K562 (cell line): ENCODE measurements at regions not wholly inside any gene's neighbourhood (a gene's known extent, or its start where the extent isn't known, plus 50 kb on each side); places are given as distances from the start of the nearest gene placed in this dataset.

Source experiments
- CXXC5 ChIP-seq: fragments of 250-450 bp; sonication (Bioruptor Pico); IDR thresholded peaks from 2 replicates; pipeline ENCODE4 v1.8.0; 2022; ENCODE audit warnings: inconsistent platforms, mild to moderate bottlenecking, moderate library complexity
- DNMT1 ChIP-seq: fragments of 450-650 bp; IDR thresholded peaks from 2 replicates; pipeline ENCODE4 v1.6.1; 2016; ENCODE audit warnings: antibody characterized with exemption, mild to moderate bottlenecking
- ELF2 ChIP-seq: fragments of 250-450 bp; sonication (Bioruptor Pico); IDR thresholded peaks from 2 replicates; pipeline ENCODE4 v1.5.0; 2021; ENCODE audit warnings: mild to moderate bottlenecking
- ILK ChIP-seq: fragments of 450-650 bp; IDR thresholded peaks from 2 replicates; pipeline ENCODE4 v1.6.1; 2016; ENCODE audit warnings: missing genetic modification characterization, low read depth, mild to moderate bottlenecking, missing compliant biosample characterization, moderate library complexity, borderline replicate concordance
- KAT8 ChIP-seq: fragments of 450-650 bp; IDR thresholded peaks from 2 replicates; pipeline ENCODE4 v1.6.1; 2016; ENCODE audit warnings: low read depth, mild to moderate bottlenecking
- PCBP1 ChIP-seq: fragments of 200-400 bp; formaldehyde crosslinking; IDR thresholded peaks from 2 replicates; pipeline ENCODE4 v1.6.1; 2018; ENCODE audit warnings: mild to moderate bottlenecking, low read depth, low read length; ENCODE audit not compliant: poor library complexity, severe bottlenecking
- RFX5 ChIP-seq: IDR thresholded peaks from 2 replicates; pipeline ENCODE4 v1.6.1; 2011; ENCODE audit warnings: low read depth, mild to moderate bottlenecking, improper control_type of control experiment, low read length
- SMARCA4 ChIP-seq: fragments of 450-650 bp; IDR thresholded peaks from 2 replicates; pipeline ENCODE4 v1.6.1; 2016
- SMARCA5 ChIP-seq: fragments of 450-650 bp; IDR thresholded peaks from 2 replicates; pipeline ENCODE4 v1.6.1; 2016
- STAT5B ChIP-seq: fragments of 250-450 bp; sonication (Bioruptor Pico); IDR thresholded peaks from 2 replicates; pipeline ENCODE4 v1.8.0; 2021; ENCODE audit warnings: mild to moderate bottlenecking, inconsistent platforms
- TEAD4 ChIP-seq, 2 experiments: sonication (generic) in 1 of 2; formaldehyde crosslinking in 1 of 2; IDR thresholded peaks; 2 replicates each; pipeline versions ENCODE4 v1.6.1 to v1.8.0; 2012 to 2022; ENCODE audit warnings: borderline replicate concordance in 1 of 2, inconsistent platforms in 1 of 2, low read length in 1 of 2, mild to moderate bottlenecking in 1 of 2, missing genetic modification reagents in 1 of 2
- TRIM28 ChIP-seq: fragments of 450-650 bp; IDR thresholded peaks from 2 replicates; pipeline ENCODE4 v1.6.1; 2017
- ZFP30 ChIP-seq: fragments of 250-450 bp; sonication (Bioruptor Pico); IDR thresholded peaks from 2 replicates; pipeline ENCODE4 v1.8.0; 2022; ENCODE audit warnings: moderate library complexity, mild to moderate bottlenecking, inconsistent platforms, borderline replicate concordance
- ZNF133 ChIP-seq: fragments of 250-450 bp; sonication (Bioruptor Pico); IDR thresholded peaks from 2 replicates; pipeline ENCODE4 v1.4.0; 2020; ENCODE audit warnings: mild to moderate bottlenecking
- ZNF175 ChIP-seq: fragments of 200-800 bp; sonication (Bioruptor generic); IDR thresholded peaks from 2 replicates; pipeline ENCODE4 v1.6.1; 2016; ENCODE audit warnings: low read depth, mild to moderate bottlenecking, missing genetic modification characterization, missing compliant biosample characterization
- ZNF41 ChIP-seq: fragments of 250-450 bp; sonication (Bioruptor Pico); conservative IDR thresholded peaks from 2 replicates; pipeline ENCODE4 v1.4.0; 2020; ENCODE audit warnings: mild to moderate bottlenecking
- TF ChIP-seq, protein P1 (sequence below): fragments of 250-450 bp; sonication (Bioruptor Pico); IDR thresholded peaks from 2 replicates; pipeline ENCODE4 v1.4.0; 2020; ENCODE audit warnings: mild to moderate bottlenecking, moderate library complexity, borderline replicate concordance
- TF ChIP-seq, protein P2 (sequence below): fragments of 250-450 bp; sonication (Bioruptor Pico); IDR thresholded peaks from 2 replicates; pipeline ENCODE4 v1.8.0; 2022; ENCODE audit warnings: inconsistent platforms
- TF ChIP-seq, protein P3 (sequence below): IDR thresholded peaks from 2 replicates; pipeline ENCODE4 v1.6.1; 2011; ENCODE audit not compliant: insufficient read length; ENCODE audit errors: extremely low read depth
- TF ChIP-seq, protein P4 (sequence below): fragments of 250-450 bp; sonication (Bioruptor Pico); IDR thresholded peaks from 2 replicates; pipeline ENCODE4 v1.8.0; 2022; ENCODE audit warnings: moderate library complexity, mild to moderate bottlenecking, inconsistent platforms
- TF ChIP-seq, protein P5 (sequence below): fragments of 450-650 bp; formaldehyde crosslinking; IDR thresholded peaks from 2 replicates; pipeline ENCODE4 v1.4.0; 2020; ENCODE audit warnings: mild to moderate bottlenecking, moderate library complexity

DNA sequence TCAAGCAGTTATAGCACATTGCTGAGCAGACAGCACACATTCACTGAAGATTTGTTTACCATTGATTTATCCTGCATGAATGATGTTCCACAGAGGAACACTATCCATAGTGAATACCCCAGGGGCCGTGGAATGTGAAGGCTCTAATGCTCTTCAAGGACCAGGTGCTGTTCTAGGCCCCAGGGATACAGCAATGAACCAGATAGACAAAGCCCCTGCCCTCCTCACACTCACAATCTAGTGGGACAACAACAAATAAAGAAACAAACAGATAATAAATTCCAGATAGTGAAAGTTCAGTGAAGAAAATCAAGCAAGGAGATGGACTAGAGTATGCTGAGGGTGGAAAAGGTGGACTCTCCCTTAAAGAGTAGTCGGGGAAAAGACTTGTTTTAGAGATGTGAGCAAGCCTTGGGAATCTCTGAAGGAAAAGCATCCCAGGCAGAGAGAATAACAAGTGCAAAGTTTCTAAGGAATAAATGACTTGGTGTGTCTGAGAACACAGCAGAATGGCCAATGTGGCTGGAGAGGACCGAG lies 117.7 kb downstream of the CCDC71L start (continued):
- TF ChIP-seq, protein P1, sequence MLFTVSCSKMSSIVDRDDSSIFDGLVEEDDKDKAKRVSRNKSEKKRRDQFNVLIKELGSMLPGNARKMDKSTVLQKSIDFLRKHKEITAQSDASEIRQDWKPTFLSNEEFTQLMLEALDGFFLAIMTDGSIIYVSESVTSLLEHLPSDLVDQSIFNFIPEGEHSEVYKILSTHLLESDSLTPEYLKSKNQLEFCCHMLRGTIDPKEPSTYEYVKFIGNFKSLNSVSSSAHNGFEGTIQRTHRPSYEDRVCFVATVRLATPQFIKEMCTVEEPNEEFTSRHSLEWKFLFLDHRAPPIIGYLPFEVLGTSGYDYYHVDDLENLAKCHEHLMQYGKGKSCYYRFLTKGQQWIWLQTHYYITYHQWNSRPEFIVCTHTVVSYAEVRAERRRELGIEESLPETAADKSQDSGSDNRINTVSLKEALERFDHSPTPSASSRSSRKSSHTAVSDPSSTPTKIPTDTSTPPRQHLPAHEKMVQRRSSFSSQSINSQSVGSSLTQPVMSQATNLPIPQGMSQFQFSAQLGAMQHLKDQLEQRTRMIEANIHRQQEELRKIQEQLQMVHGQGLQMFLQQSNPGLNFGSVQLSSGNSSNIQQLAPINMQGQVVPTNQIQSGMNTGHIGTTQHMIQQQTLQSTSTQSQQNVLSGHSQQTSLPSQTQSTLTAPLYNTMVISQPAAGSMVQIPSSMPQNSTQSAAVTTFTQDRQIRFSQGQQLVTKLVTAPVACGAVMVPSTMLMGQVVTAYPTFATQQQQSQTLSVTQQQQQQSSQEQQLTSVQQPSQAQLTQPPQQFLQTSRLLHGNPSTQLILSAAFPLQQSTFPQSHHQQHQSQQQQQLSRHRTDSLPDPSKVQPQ (CRISPR knock-in tag), result peak; percentile 48; the same call in 1 of the 2 replicates
- no peak for TF ChIP-seq KAT8
- TF ChIP-seq ELF2 (CRISPR knock-in tag), result 0 out of 2 replicates have a peak, but pooled peaks have one; percentile 17
- no peak for TF ChIP-seq SMARCA4
- TF ChIP-seq, protein P2, sequence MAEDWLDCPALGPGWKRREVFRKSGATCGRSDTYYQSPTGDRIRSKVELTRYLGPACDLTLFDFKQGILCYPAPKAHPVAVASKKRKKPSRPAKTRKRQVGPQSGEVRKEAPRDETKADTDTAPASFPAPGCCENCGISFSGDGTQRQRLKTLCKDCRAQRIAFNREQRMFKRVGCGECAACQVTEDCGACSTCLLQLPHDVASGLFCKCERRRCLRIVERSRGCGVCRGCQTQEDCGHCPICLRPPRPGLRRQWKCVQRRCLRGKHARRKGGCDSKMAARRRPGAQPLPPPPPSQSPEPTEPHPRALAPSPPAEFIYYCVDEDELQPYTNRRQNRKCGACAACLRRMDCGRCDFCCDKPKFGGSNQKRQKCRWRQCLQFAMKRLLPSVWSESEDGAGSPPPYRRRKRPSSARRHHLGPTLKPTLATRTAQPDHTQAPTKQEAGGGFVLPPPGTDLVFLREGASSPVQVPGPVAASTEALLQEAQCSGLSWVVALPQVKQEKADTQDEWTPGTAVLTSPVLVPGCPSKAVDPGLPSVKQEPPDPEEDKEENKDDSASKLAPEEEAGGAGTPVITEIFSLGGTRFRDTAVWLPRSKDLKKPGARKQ (CRISPR knock-in tag), result no peak
- TF ChIP-seq, protein P3, sequence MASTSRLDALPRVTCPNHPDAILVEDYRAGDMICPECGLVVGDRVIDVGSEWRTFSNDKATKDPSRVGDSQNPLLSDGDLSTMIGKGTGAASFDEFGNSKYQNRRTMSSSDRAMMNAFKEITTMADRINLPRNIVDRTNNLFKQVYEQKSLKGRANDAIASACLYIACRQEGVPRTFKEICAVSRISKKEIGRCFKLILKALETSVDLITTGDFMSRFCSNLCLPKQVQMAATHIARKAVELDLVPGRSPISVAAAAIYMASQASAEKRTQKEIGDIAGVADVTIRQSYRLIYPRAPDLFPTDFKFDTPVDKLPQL, result no peak
- TF ChIP-seq ZFP30 (CRISPR knock-in tag), result 0 out of 2 replicates have a peak, but pooled peaks have one; percentile 52
- 0 out of 2 replicates have a peak, but pooled peaks have one; percentile 17 for TF ChIP-seq STAT5B
- TF ChIP-seq SMARCA5, result no peak
- TF ChIP-seq DNMT1, result no peak
- TF ChIP-seq, protein P4, sequence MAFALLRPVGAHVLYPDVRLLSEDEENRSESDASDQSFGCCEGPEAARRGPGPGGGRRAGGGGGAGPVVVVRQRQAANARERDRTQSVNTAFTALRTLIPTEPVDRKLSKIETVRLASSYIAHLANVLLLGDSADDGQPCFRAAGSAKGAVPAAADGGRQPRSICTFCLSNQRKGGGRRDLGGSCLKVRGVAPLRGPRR (CRISPR knock-in tag), result 0 out of 2 replicates have a peak, but pooled peaks have one; percentile 40
- no peak for TF ChIP-seq PCBP1
- no peak for TF ChIP-seq TEAD4 (IDR thresholded peaks at IDR 0.05; ENCODE audit: low read length)
- TF ChIP-seq TEAD4 (CRISPR knock-in tag; IDR thresholded peaks at IDR 0.05; ENCODE audit: borderline replicate concordance), result no peak
- TF ChIP-seq, protein P5, sequence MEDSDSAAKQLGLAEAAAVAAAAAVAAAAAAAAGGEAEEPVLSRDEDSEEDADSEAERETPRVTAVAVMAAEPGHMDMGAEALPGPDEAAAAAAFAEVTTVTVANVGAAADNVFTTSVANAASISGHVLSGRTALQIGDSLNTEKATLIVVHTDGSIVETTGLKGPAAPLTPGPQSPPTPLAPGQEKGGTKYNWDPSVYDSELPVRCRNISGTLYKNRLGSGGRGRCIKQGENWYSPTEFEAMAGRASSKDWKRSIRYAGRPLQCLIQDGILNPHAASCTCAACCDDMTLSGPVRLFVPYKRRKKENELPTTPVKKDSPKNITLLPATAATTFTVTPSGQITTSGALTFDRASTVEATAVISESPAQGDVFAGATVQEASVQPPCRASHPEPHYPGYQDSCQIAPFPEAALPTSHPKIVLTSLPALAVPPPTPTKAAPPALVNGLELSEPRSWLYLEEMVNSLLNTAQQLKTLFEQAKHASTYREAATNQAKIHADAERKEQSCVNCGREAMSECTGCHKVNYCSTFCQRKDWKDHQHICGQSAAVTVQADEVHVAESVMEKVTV, result 0 out of 2 replicates have a peak, but pooled peaks have one; percentile 23
- TF ChIP-seq ZNF175 (CRISPR knock-in tag), result 0 out of 2 replicates have a peak, but pooled peaks have one; percentile 24
- TF ChIP-seq TRIM28, result 0 out of 2 replicates have a peak, but pooled peaks have one; percentile 19
- 0 out of 2 replicates have a peak, but pooled peaks have one; percentile 65 for TF ChIP-seq ZNF133 (CRISPR knock-in tag)
- peak; percentile 33; the same call in 1 of the 2 replicates for TF ChIP-seq ZNF41 (CRISPR knock-in tag)
- TF ChIP-seq ILK, result no peak
- TF ChIP-seq CXXC5, result peak; percentile 21
- no peak for TF ChIP-seq RFX5
